ENCODE measurements at regions not wholly inside any gene's neighbourhood (a gene's known extent, or its start where the extent isn't known, plus 50 kb on each side); places are given as distances from the start of the nearest gene placed in this dataset.

GRCh38 chr21:35430260-35430659 is 381.2 kb upstream of the RUNX1 start:
- CTCF ChIA-PET, result interaction anchor here (1.2 kb wide), 1 partner anchor 11 kb away, joined by 3 read pairs; no protein-coding TSS in a partner anchor
- DNase-seq (ENCODE audit: low read depth, low spot score), result no peak
- H3K4me3 ChIP-seq (ENCODE audit: low read depth, low read length), result no peak overlapping the region
- TF ChIP-seq, protein P1, sequence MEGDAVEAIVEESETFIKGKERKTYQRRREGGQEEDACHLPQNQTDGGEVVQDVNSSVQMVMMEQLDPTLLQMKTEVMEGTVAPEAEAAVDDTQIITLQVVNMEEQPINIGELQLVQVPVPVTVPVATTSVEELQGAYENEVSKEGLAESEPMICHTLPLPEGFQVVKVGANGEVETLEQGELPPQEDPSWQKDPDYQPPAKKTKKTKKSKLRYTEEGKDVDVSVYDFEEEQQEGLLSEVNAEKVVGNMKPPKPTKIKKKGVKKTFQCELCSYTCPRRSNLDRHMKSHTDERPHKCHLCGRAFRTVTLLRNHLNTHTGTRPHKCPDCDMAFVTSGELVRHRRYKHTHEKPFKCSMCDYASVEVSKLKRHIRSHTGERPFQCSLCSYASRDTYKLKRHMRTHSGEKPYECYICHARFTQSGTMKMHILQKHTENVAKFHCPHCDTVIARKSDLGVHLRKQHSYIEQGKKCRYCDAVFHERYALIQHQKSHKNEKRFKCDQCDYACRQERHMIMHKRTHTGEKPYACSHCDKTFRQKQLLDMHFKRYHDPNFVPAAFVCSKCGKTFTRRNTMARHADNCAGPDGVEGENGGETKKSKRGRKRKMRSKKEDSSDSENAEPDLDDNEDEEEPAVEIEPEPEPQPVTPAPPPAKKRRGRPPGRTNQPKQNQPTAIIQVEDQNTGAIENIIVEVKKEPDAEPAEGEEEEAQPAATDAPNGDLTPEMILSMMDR (IDR thresholded peaks at IDR 0.05; ENCODE audit: insufficient read depth, low read length, missing control alignments), result no peak
- POLR2A ChIA-PET, result no interaction called here

GRCh38 chr21:35428937-35429336 is 379.8 kb upstream of the RUNX1 start:
- ChIA-PET CTCF (no interaction called here), POLR2A (no interaction called here)
- DNase-seq (ENCODE audit: low read depth, low spot score), result no peak
- TF ChIP-seq, protein P1 (IDR thresholded peaks at IDR 0.05; ENCODE audit: insufficient read depth, low read length, missing control alignments), result no peak
- H3K4me3 ChIP-seq (ENCODE audit: low read depth, low read length), result no peak overlapping the region

DNA sequence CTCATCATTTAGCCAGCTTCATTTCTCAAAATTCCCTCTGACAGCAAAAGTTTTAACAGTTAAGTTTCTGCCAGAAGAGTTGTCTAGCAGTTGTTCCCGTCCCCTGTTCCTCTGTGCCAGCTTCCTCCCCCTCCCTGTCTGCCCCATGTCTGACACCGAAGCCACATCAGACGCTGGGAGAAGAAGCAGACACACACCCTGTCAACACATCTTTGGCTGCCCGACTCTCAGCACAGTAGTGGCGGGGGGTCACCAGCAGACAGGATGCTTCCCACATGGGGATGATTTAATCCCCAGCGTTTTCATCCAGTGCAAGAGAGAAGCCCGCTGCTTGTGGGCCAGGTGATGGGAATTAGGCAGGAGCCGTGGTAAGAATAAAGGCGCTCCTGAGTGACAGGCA is 379.4 kb upstream of the RUNX1 start:
- TF ChIP-seq, protein P1 (IDR thresholded peaks at IDR 0.05; ENCODE audit: insufficient read depth, low read length, missing control alignments), result no peak
- ChIA-PET POLR2A (no interaction called here), CTCF (no interaction called here)
- H3K4me3 ChIP-seq (ENCODE audit: low read depth, low read length), result no peak overlapping the region
- DNase-seq (ENCODE audit: low read depth, low spot score), result no peak

DNA sequence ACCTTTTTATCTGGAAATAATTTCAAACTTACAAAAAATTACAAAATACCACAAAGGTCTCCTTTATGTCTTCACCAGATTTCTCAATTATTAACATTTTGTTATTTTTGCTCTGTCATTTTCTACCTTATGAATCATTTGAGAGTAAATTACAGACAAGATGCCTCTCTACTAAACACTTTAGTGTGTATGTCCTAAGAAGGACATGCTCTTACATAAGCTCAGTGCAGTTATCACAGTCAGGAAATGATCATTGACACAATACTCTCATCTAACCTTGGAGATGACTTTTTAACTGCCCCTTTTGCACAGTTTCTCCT is 378.9 kb upstream of the RUNX1 start:
- TF ChIP-seq, protein P1 (IDR thresholded peaks at IDR 0.05; ENCODE audit: insufficient read depth, low read length, missing control alignments), result no peak
- POLR2A ChIA-PET, result no interaction called here
- CTCF ChIA-PET, result interaction anchor here (1.2 kb wide), 1 partner anchor 682 kb away, joined by 4 read pairs; no protein-coding TSS in a partner anchor
- no peak for DNase-seq (ENCODE audit: low read depth, low spot score)
- no peak overlapping the region for H3K4me3 ChIP-seq (ENCODE audit: low read depth, low read length)

DNA sequence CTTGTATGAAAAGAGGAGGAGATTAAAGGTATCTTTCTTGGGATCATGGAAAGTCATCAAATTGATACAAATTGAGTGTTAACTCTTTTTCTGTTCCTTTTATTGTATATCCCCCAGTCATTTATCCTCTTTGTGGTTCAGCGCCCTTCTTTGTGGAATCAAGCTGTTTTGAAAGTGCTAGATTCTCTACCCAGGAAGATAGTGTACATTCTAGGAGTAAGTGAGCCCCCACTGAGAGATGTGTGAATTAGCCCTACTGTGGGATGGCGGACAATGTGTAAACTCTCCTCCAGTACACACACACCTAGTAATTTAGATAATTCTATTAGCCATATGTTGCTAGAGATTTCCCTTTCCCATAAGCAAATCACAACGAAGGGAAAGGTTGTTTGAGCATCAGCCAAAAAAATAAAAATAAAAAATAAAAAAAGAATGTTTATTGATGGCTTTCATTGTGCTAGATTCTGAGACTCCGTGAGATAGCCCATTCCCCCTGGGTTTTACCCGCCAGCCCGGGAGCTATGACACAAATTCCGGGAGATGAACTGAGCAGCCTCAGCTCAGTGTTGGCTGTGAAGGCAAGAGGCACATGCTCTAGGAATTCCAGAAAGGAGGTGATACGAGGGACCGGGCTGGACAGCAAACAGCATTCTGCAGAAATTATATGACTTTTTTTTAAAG is 378.4 kb upstream of the RUNX1 start:
- TF ChIP-seq, protein P1 (IDR thresholded peaks at IDR 0.05; ENCODE audit: insufficient read depth, low read length, missing control alignments), result no peak
- ChIA-PET CTCF (interaction anchor here (0.7 to 1.8 kb wide), 3 partner anchors 189 to 682 kb away, joined by 3 to 6 read pairs (median 4); no protein-coding TSS in a partner anchor), POLR2A (no interaction called here)
- no peak for DNase-seq (ENCODE audit: low read depth, low spot score)
- no peak overlapping the region for H3K4me3 ChIP-seq (ENCODE audit: low read depth, low read length)

GRCh38 chr21:35426897-35427296 is 377.8 kb upstream of the RUNX1 start:
- POLR2A ChIA-PET, result no interaction called here
- no peak for DNase-seq (ENCODE audit: low read depth, low spot score)
- CTCF ChIA-PET, result interaction anchor here (0.7 to 1.8 kb wide), 3 partner anchors 189 to 681 kb away, joined by 3 to 6 read pairs (median 4); no protein-coding TSS in a partner anchor
- H3K4me3 ChIP-seq (ENCODE audit: low read depth, low read length), result no peak overlapping the region
- TF ChIP-seq, protein P1 (IDR thresholded peaks at IDR 0.05; ENCODE audit: insufficient read depth, low read length, missing control alignments), result no peak

Measured in AG04449 (cell line).